GM12874 (cell line): ENCODE measurements at regions not wholly inside any gene's neighbourhood (a gene's known extent, or its start where the extent isn't known, plus 50 kb on each side); places are given as distances from the start of the nearest gene placed in this dataset.

Source experiments
- TF ChIP-seq, protein P1 (sequence below): IDR thresholded peaks from 2 replicates; pipeline ENCODE4 v1.5.1; 2011; ENCODE audit warnings: low read depth, mild to moderate bottlenecking, control low read depth, low read length, moderate library complexity; ENCODE audit not compliant: insufficient read depth

DNA sequence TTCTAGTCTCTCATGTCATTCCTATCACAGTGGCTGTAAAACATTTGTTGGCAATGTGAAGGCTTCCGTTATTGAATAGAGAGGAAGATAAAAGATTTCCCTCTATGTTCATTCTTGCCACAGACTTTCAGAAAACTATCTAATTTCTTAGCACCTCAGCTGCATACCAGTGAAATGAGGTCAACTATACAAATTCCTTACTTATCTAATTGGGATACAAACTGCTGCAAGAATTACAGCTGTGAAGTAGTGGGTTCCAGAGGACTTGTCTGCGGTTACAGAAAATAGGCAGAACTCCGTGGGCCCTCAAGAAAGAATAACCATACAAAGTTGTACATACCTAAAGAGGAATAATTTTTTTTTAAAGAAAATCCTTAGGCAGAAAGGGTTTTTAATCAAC lies 175.8 kb downstream of the PPP1R2C start:
- TF ChIP-seq, protein P1, sequence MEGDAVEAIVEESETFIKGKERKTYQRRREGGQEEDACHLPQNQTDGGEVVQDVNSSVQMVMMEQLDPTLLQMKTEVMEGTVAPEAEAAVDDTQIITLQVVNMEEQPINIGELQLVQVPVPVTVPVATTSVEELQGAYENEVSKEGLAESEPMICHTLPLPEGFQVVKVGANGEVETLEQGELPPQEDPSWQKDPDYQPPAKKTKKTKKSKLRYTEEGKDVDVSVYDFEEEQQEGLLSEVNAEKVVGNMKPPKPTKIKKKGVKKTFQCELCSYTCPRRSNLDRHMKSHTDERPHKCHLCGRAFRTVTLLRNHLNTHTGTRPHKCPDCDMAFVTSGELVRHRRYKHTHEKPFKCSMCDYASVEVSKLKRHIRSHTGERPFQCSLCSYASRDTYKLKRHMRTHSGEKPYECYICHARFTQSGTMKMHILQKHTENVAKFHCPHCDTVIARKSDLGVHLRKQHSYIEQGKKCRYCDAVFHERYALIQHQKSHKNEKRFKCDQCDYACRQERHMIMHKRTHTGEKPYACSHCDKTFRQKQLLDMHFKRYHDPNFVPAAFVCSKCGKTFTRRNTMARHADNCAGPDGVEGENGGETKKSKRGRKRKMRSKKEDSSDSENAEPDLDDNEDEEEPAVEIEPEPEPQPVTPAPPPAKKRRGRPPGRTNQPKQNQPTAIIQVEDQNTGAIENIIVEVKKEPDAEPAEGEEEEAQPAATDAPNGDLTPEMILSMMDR, result no peak

GRCh38 chrX:42597481-42597880 lies 180.5 kb downstream of the PPP1R2C start:
- TF ChIP-seq, protein P1, result no peak

DNA sequence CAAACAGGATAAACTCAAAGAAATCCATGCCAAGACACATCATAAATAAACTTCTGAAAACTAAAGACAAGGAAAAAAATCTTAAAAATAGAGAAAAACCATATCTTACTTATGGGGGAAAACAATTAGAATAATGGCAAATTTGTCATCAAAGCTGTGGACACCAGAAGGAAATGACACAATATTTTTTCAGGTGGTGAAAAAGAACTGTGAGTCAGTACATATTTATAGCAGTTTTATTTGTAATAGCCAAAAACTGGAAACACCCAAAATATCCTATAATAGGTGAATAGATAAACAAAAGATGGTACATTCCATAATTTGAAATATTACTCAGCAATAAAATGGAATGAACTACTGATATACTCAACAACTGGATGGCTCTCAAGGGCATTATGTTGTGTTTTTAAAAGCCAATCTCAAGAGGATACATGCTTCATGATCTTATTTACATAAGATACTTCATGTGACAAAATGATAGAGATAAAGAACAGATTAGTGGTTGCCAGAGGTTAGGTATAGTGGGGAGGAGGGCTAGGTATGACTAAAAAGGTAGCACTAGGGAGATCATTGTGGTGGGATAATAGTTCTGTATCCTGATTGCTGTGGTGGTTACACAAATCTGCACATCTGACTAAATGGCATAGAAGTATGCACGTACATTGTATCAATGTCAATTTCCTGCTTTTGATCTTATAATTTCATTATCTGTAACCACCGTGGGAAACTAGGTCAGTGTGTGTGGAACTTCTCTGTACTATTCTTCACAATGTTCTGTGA lies 191.9 kb downstream of the PPP1R2C start:
- TF ChIP-seq, protein P1, result no peak

DNA sequence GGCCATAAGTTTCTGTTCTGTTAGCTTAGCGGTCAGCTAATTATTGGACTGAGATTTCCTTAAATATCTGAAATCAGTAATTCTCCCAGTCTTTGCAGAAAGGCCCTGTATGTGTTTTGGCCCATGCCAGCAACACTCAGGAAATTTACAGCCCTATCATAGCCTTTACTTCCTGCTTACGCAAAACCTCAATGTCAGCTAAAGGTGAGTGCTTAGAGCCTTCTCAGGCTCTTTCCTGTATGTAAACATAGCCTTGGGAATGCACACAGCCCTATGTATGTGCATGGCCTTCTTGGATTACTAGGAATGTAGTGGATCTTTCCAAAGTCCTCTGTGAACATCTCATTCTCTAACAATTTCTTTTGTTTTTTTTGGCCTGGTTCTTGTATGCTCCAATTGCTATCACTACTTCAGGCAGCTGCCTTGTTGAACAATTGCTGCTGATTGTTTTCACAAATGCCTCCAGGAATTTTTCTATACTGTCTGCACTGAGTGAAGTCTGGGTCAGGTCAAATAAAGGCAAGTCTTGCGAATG lies 200.0 kb downstream of the PPP1R2C start:
- TF ChIP-seq, protein P1, result no peak

DNA sequence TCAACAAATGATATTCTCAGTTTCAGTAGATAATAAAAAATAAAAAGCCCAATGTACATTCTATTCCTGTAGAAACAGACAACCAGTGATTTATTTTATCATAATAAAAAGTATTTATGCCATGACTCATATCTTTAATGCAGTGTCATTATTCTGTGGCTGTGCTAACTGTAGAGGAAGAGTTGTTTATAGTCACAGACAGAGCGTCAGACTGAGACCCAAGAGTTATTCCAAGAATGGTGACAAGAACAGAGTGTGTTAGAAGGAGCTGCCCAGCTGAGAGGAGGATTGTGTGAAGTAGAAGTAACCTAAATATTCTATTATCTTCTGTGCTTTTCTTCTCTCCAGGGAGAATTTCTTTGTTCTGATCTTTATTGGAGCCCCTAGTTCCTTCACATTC lies 210.7 kb downstream of the PPP1R2C start:
- TF ChIP-seq, protein P1, result no peak

GRCh38 chrX:42565739-42566138 lies 212.2 kb downstream of the PPP1R2C start:
- TF ChIP-seq, protein P1, result no peak

GRCh38 chrX:42546800-42547199 lies 231.2 kb downstream of the PPP1R2C start:
- TF ChIP-seq, protein P1, result no peak
